ENCODE measurements at regions not wholly inside any gene's neighbourhood (a gene's known extent, or its start where the extent isn't known, plus 50 kb on each side); places are given as distances from the start of the nearest gene placed in this dataset.

GRCh38 chr3:84891851-84892250 lies 66.9 kb upstream of the CADM2 start:
- Histone ChIP-seq H3K79me1 (ENCODE audit: low read depth in 1 of 2, low read length in 2 of 2) (no peaks in the 10 kb centered on the region), H3K4ac (ENCODE audit: low read depth, low read length) (no peak overlapping the region), H3K4me1 (ENCODE audit: control insufficient read depth, insufficient read depth, low read length) (no peaks in the 10 kb centered on the region), H3K56ac (ENCODE audit: extremely low read depth, insufficient read depth, low read length) (no peak overlapping the region), H2BK120ac (ENCODE audit: low read depth, low read length) (no peak overlapping the region), H4K8ac (ENCODE audit: low read depth in 2 of 2, low read length in 2 of 2) (no peak overlapping the region), H3K9ac (ENCODE audit: low read depth, low read length) (no peak overlapping the region), H3K4me2 (ENCODE audit: low read depth, low read length) (no peak overlapping the region), H4K91ac (ENCODE audit: insufficient read depth, low read depth, low read length) (no peak overlapping the region), H4K20me1 (ENCODE audit: insufficient read depth, low read length) (no peaks in the 10 kb centered on the region), H2AK5ac (ENCODE audit: low read depth, low read length) (no peak overlapping the region), H2AK9ac (replicated peaks; ENCODE audit: low read depth, low read length, poor library complexity) (no peak overlapping the region), H3K4me3 (ENCODE audit: insufficient read depth, low read depth, low read length) (no peak overlapping the region), H3K14ac (replicated peaks; ENCODE audit: low read depth, low read length) (no peak overlapping the region), H4K5ac (ENCODE audit: low read depth, low read length) (no peak overlapping the region), H2AFZ (replicated peaks; ENCODE audit: low read length, poor library complexity) (no peak overlapping the region), H2BK20ac (ENCODE audit: low read depth, low read length) (no peak overlapping the region), H3K9me3 (ENCODE audit: control insufficient read depth, insufficient read depth, low read length) (no peaks in the 10 kb centered on the region; the same call in 1 of the 2 replicates), H2BK15ac (ENCODE audit: low read depth, low read length) (no peak overlapping the region), H3K18ac (ENCODE audit: low read depth, low read length) (no peak overlapping the region), H3K9me1 (ENCODE audit: insufficient read depth, low read length) (no peaks in the 10 kb centered on the region), H3K36me3 (ENCODE audit: control insufficient read depth, insufficient read depth, low read length) (no peaks in the 10 kb centered on the region), H3K27me3 (ENCODE audit: control insufficient read depth, insufficient read depth, low read length) (no peaks in the 10 kb centered on the region), H2BK5ac (ENCODE audit: low read depth, low read length, poor library complexity, severe bottlenecking) (no peak overlapping the region), H3K27ac (ENCODE audit: insufficient read depth, low read length) (no peak overlapping the region), H3K23ac (ENCODE audit: low read depth, low read length) (no peak overlapping the region)
- DNase-seq (no peak), ATAC-seq (ENCODE audit: low read depth) (no peak)
- dilution Hi-C loops (cut with HindIII; ENCODE audit: low sequenced_read_pairs, unreplicated experiment), result no loop called here
- intact Hi-C loops (cut with micrococcal nuclease), result no loop called here
- CTCF ChIA-PET, result no interaction called here
- no CpG with 5 or more reads among the region's 1 CpG for WGBS, 2 experiments (ENCODE audit: extremely low coverage in 2 of 2, insufficient read length in 1 of 2)
- BruUV-seq (replicated peaks), result no TSS peak
- TF ChIP-seq FOS (IDR thresholded peaks at IDR 0.05; ENCODE audit: low read depth, low read length) (no peak), BHLHE40 (IDR thresholded peaks at IDR 0.05; ENCODE audit: low read depth, low read length) (no peak), CEBPB (IDR thresholded peaks at IDR 0.05; ENCODE audit: low read depth, low read length) (no peak), RCOR1 (IDR thresholded peaks at IDR 0.05; ENCODE audit: insufficient replicate concordance, low read length) (no peak), ELK1 (IDR thresholded peaks at IDR 0.05; ENCODE audit: borderline replicate concordance, low read depth, low read length) (no peak), CTCF (conservative IDR thresholded peaks at IDR 0.05; ENCODE audit: low read depth, low read length) (no peak), SMC3 (IDR thresholded peaks at IDR 0.05; ENCODE audit: low read depth, low read length) (no peak), RFX5 (IDR thresholded peaks at IDR 0.05; ENCODE audit: low read depth, low read length) (no peak), RAD21 (IDR thresholded peaks at IDR 0.05; ENCODE audit: low read length) (no peak), MXI1 (IDR thresholded peaks at IDR 0.05; ENCODE audit: borderline replicate concordance, low read depth, low read length) (no peak), POLR2A (IDR thresholded peaks at IDR 0.05; ENCODE audit: low read depth, low read length) (no peak), MAZ (IDR thresholded peaks at IDR 0.05; ENCODE audit: borderline replicate concordance, low read depth, low read length) (no peak), CHD1 (IDR thresholded peaks at IDR 0.05; ENCODE audit: low read depth, low read length) (no peak), MAFK (IDR thresholded peaks at IDR 0.05; ENCODE audit: low read depth, low read length) (no peak), NFE2L2 (IDR thresholded peaks at IDR 0.05; ENCODE audit: low read depth, low read length) (no peak)
- TF ChIP-seq, protein P1, sequence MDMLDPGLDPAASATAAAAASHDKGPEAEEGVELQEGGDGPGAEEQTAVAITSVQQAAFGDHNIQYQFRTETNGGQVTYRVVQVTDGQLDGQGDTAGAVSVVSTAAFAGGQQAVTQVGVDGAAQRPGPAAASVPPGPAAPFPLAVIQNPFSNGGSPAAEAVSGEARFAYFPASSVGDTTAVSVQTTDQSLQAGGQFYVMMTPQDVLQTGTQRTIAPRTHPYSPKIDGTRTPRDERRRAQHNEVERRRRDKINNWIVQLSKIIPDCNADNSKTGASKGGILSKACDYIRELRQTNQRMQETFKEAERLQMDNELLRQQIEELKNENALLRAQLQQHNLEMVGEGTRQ (IDR thresholded peaks at IDR 0.05; ENCODE audit: low read depth, low read length), result no peak
- POLR2A ChIA-PET (ENCODE audit: unreplicated experiment), result no interaction called here
- in situ Hi-C loops (cut with MboI; ENCODE audit: low sequenced_read_pairs), result no loop called here

Measured in IMR-90 (cell line).